BE2C (cell line): ENCODE measurements at regions not wholly inside any gene's neighbourhood (a gene's known extent, or its start where the extent isn't known, plus 50 kb on each side); places are given as distances from the start of the nearest gene placed in this dataset.
"Not testable (repeated sequence)": the region's sequence is repeated elsewhere in the genome, so short reads cannot be mapped to it uniquely, and the experiment has no call there.

Source experiments
- DNase-seq: peaks from one replicate; pipeline ENCODE4 v3.0.0-alpha.2; 2020
- H3K27me3 ChIP-seq: fragments of 250-450 bp; sonication (Bioruptor Pico); 2 replicates; pipeline ENCODE4 v1.5.1; 2020; ENCODE audit warnings: mild to moderate bottlenecking
- H3K36me3 ChIP-seq: fragments of 250-450 bp; sonication (Bioruptor Pico); 2 replicates; pipeline ENCODE4 v1.5.1; 2020; ENCODE audit warnings: mild to moderate bottlenecking
- H3K4me1 ChIP-seq: fragments of 250-450 bp; sonication (Bioruptor Pico); 2 replicates; pipeline ENCODE4 v1.5.1; 2020
- H3K4me3 ChIP-seq: 2 replicates; pipeline ENCODE4 v1.5.1; 2011; ENCODE audit warnings: low read depth, low read length
- H3K9me3 ChIP-seq: fragments of 250-450 bp; sonication (Bioruptor Pico); 2 replicates; pipeline ENCODE4 v1.5.1; 2020
- CTCF ChIP-seq: IDR thresholded peaks from 2 replicates; pipeline ENCODE4 v1.5.1; 2012; ENCODE audit warnings: mild to moderate bottlenecking, low read depth, low read length

GRCh38 chr19:31537136-31537535 lies 187.9 kb upstream of the TSHZ3 start:
- no peak for TF ChIP-seq CTCF
- no peak for DNase-seq
- no peaks in the 10 kb centered on the region for H3K36me3 ChIP-seq
- H3K4me3 ChIP-seq, result no peak overlapping the region
- H3K9me3 ChIP-seq, result no peaks in the 10 kb centered on the region
- H3K27me3 ChIP-seq, result no peaks in the 10 kb centered on the region
- H3K4me1 ChIP-seq, result no peaks in the 10 kb centered on the region

GRCh38 chr19:31537902-31538301 lies 188.7 kb upstream of the TSHZ3 start:
- H3K9me3 ChIP-seq, H3K27me3 ChIP-seq, H3K4me1 ChIP-seq, H3K36me3 ChIP-seq, DNase-seq, H3K4me3 ChIP-seq: not testable (repeated sequence)

- no peak overlapping the region for H3K4me3 ChIP-seq
- no peaks in the 10 kb centered on the region for H3K27me3 ChIP-seq
- TF ChIP-seq CTCF, result no peak
- H3K36me3 ChIP-seq, result no peaks in the 10 kb centered on the region
- DNase-seq, result no peak
- H3K4me1 ChIP-seq, result no peaks in the 10 kb centered on the region
- H3K9me3 ChIP-seq, result no peaks in the 10 kb centered on the region
These were observed 189.6 kb upstream of the TSHZ3 start for GRCh38 chr19:31538879-31539278.

- Histone ChIP-seq H3K27me3 (no peaks in the 10 kb centered on the region), H3K9me3 (no peaks in the 10 kb centered on the region), H3K36me3 (no peaks in the 10 kb centered on the region), H3K4me1 (no peaks in the 10 kb centered on the region), H3K4me3 (no peak overlapping the region)
- no peak for TF ChIP-seq CTCF
- no peak for DNase-seq
These were observed 190.2 kb upstream of the TSHZ3 start for GRCh38 chr19:31539386-31539785.

- Histone ChIP-seq H3K4me3 (no peak overlapping the region), H3K36me3 (no peaks in the 10 kb centered on the region), H3K4me1 (no peaks in the 10 kb centered on the region), H3K27me3 (no peaks in the 10 kb centered on the region), H3K9me3 (no peaks in the 10 kb centered on the region)
- TF ChIP-seq CTCF, result no peak
- no peak for DNase-seq
These were observed 192.2 kb upstream of the TSHZ3 start for GRCh38 chr19:31541396-31541795.

- no peak overlapping the region for H3K4me3 ChIP-seq
- no peak for DNase-seq
- H3K27me3 ChIP-seq, result no peaks in the 10 kb centered on the region
- H3K36me3 ChIP-seq, result no peaks in the 10 kb centered on the region
- no peaks in the 10 kb centered on the region for H3K4me1 ChIP-seq
- H3K9me3 ChIP-seq, result no peaks in the 10 kb centered on the region
- TF ChIP-seq CTCF, result no peak
These were observed 194.2 kb upstream of the TSHZ3 start for GRCh38 chr19:31543456-31543855.

GRCh38 chr19:31545777-31546176 lies 196.5 kb upstream of the TSHZ3 start:
- H3K9me3 ChIP-seq, result no peaks in the 10 kb centered on the region
- H3K27me3 ChIP-seq, result no peaks in the 10 kb centered on the region
- no peak for TF ChIP-seq CTCF
- H3K36me3 ChIP-seq, result no peaks in the 10 kb centered on the region
- H3K4me1 ChIP-seq, result no peaks in the 10 kb centered on the region
- no peak overlapping the region for H3K4me3 ChIP-seq
- DNase-seq, result no peak
